ENCODE measurements at regions not wholly inside any gene's neighbourhood (a gene's known extent, or its start where the extent isn't known, plus 50 kb on each side); places are given as distances from the start of the nearest gene placed in this dataset.
"Not testable (repeated sequence)": the region's sequence is repeated elsewhere in the genome, so short reads cannot be mapped to it uniquely, and the experiment has no call there.

DNA sequence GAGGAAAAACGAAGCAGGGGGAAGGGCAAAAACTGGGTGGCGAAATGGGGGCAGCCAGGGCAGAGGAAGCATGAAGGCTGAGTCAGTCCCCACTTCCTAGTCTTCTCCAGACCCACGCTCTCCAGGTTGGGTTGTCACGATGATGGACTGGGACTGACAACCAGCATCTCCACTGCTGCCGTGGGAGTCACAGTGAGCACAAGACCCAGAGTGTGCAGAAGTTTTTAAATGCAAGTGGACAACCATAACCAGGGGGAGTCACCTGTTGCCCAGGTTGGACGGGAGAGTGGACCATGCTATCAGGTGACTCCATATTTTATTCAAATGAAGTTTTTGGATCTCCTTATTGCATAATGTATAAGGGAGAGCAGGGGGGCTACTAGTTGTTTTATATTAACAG lies 511.4 kb upstream of the ZFP42 start:
- Histone ChIP-seq H3K36me3 (ENCODE audit: control insufficient read depth, insufficient read depth, low read length) (no peaks in the 10 kb centered on the region), H3K9me3 (ENCODE audit: control insufficient read depth, insufficient read depth, low read length) (no peaks in the 10 kb centered on the region), H3K4me3 (ENCODE audit: low read length) (no peak overlapping the region), H3K27ac (ENCODE audit: low read length) (no peak overlapping the region), H3K27me3 (ENCODE audit: control insufficient read depth, insufficient read depth, low read length) (no peaks in the 10 kb centered on the region), H3K4me1 (ENCODE audit: control insufficient read depth, insufficient read depth, low read length) (no peaks in the 10 kb centered on the region)
- no CpG with 5 or more reads among the region's 6 CpGs for WGBS (ENCODE audit: insufficient coverage, insufficient read length)
- no peak for DNase-seq (ENCODE audit: low read depth, low spot score)

DNA sequence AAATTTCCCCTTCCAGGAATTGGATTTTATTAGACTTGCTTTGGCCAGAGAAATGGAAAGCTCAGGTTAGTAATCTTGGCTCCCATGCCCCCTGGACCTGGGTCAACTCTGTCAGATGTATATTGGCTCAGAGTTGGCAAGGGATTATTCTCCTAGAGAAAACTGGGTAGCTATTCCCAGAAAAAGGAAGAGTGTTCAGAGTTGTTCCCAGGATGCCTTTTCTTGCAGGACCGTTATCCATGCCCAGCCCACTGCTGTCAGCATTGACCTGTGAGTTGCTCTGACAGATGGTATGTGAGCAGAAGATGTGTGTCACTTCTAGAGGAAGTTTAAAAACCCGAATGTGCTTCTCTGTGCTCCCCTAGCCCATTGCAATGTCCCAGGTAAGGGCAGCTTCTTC lies 509.9 kb upstream of the ZFP42 start:
- no CpG with 5 or more reads among the region's 2 CpGs for WGBS (ENCODE audit: insufficient coverage, insufficient read length)

GRCh38 chr4:187491286-187491685 lies 504.3 kb upstream of the ZFP42 start:
- H3K9me3 ChIP-seq (ENCODE audit: control insufficient read depth, insufficient read depth, low read length), result no peaks in the 10 kb centered on the region
- no peaks in the 10 kb centered on the region for H3K27me3 ChIP-seq (ENCODE audit: control insufficient read depth, insufficient read depth, low read length)
- H3K4me3 ChIP-seq (ENCODE audit: low read length), result no peak overlapping the region
- H3K27ac ChIP-seq (ENCODE audit: low read length), result no peak overlapping the region
- DNase-seq (ENCODE audit: low read depth, low spot score), result no peak
- WGBS (ENCODE audit: insufficient coverage, insufficient read length), result no CpG with 5 or more reads among the region's 5 CpGs
- H3K4me1 ChIP-seq (ENCODE audit: control insufficient read depth, insufficient read depth, low read length), result no peaks in the 10 kb centered on the region
- H3K36me3 ChIP-seq (ENCODE audit: control insufficient read depth, insufficient read depth, low read length), result no peaks in the 10 kb centered on the region

More for the DNA sequence above, 509.9 kb upstream of the ZFP42 start:
- no peaks in the 10 kb centered on the region for H3K4me1 ChIP-seq (ENCODE audit: control insufficient read depth, insufficient read depth, low read length)
- no peak overlapping the region for H3K27ac ChIP-seq (ENCODE audit: low read length)
- no peak for DNase-seq (ENCODE audit: low read depth, low spot score)
- no peaks in the 10 kb centered on the region for H3K9me3 ChIP-seq (ENCODE audit: control insufficient read depth, insufficient read depth, low read length)
- no peaks in the 10 kb centered on the region for H3K27me3 ChIP-seq (ENCODE audit: control insufficient read depth, insufficient read depth, low read length)
- no peaks in the 10 kb centered on the region for H3K36me3 ChIP-seq (ENCODE audit: control insufficient read depth, insufficient read depth, low read length)
- H3K4me3 ChIP-seq (ENCODE audit: low read length), result no peak overlapping the region

DNA sequence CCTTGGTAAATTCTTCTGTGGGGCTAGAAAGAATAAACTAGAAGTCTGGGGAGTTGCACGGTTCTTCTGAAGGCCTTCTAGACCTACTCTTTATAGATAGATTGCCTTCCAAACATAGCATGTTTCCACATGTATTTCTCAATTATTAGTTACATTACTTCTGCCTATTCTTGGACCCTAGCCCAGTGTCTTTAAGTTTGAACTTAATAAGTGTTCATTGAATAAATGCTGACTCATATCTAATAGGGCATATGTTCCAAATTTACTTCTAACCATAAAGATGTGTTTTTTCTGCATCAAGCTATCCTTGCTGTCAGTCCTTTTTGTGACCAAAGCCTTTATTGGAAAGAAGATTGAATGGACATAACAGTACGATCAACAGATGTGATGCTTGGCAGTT lies 503.6 kb upstream of the ZFP42 start:
- Histone ChIP-seq H3K27ac (ENCODE audit: low read length) (no peak overlapping the region), H3K9me3 (ENCODE audit: control insufficient read depth, insufficient read depth, low read length) (no peaks in the 10 kb centered on the region), H3K4me1 (ENCODE audit: control insufficient read depth, insufficient read depth, low read length) (no peaks in the 10 kb centered on the region), H3K4me3 (ENCODE audit: low read length) (no peak overlapping the region), H3K36me3 (ENCODE audit: control insufficient read depth, insufficient read depth, low read length) (no peaks in the 10 kb centered on the region), H3K27me3 (ENCODE audit: control insufficient read depth, insufficient read depth, low read length) (no peaks in the 10 kb centered on the region)
- DNase-seq (ENCODE audit: low read depth, low spot score), result no peak
- no CpG with 5 or more reads among the region's 2 CpGs for WGBS (ENCODE audit: insufficient coverage, insufficient read length)

DNA sequence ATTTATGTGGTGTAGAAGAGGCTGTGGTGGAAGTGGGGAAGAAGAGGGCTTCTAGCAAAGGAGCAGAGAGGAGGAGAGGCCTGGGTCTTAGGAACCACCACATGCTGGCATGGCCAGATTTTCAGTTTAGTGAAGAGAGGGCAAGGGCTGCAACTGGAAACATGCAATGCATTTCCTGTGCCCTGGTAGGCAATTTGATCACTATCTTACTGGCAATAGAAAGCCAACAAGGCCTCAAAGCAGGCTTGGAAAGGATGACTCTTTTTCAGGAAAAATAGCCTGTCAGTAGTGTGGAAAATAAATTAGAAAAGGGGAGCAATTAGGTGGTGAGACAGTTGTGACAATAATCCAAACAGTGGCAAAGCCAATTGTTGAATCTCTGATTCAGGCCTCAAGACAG lies 501.9 kb upstream of the ZFP42 start:
- Histone ChIP-seq H3K27ac (ENCODE audit: low read length) (no peak overlapping the region), H3K36me3 (ENCODE audit: control insufficient read depth, insufficient read depth, low read length) (no peaks in the 10 kb centered on the region), H3K27me3 (ENCODE audit: control insufficient read depth, insufficient read depth, low read length) (no peaks in the 10 kb centered on the region), H3K4me1 (ENCODE audit: control insufficient read depth, insufficient read depth, low read length) (no peaks in the 10 kb centered on the region), H3K4me3 (ENCODE audit: low read length) (no peak overlapping the region), H3K9me3 (ENCODE audit: control insufficient read depth, insufficient read depth, low read length) (no peaks in the 10 kb centered on the region)
- no peak for DNase-seq (ENCODE audit: low read depth, low spot score)

DNA sequence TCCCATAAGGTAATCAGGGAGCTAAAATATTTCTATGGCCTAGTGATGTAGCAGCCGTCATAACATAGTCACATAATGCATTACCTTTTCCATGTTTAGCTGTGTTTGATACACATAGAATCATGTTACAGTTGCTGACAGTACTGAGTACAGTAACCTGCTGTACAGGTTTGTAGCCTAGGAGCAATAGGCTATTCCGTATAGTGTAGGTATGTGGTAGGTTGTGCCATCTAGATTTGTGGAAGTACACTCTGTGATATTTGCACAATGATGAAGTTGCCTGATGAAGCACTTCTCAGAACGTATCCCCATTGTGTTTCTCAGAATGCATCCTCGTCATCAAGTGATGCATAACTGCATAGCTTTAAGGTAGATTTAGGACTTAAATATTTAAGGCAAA lies 495.6 kb upstream of the ZFP42 start:
- H3K4me3 ChIP-seq (ENCODE audit: low read length), result no peak overlapping the region
- H3K4me1 ChIP-seq (ENCODE audit: control insufficient read depth, insufficient read depth, low read length), result no peaks in the 10 kb centered on the region
- no peaks in the 10 kb centered on the region for H3K27me3 ChIP-seq (ENCODE audit: control insufficient read depth, insufficient read depth, low read length)
- no peaks in the 10 kb centered on the region for H3K36me3 ChIP-seq (ENCODE audit: control insufficient read depth, insufficient read depth, low read length)
- H3K27ac ChIP-seq (ENCODE audit: low read length), result no peak overlapping the region
- no peak for DNase-seq (ENCODE audit: low read depth, low spot score)
- no peaks in the 10 kb centered on the region for H3K9me3 ChIP-seq (ENCODE audit: control insufficient read depth, insufficient read depth, low read length)
- no CpG with 5 or more reads among the region's 4 CpGs for WGBS (ENCODE audit: insufficient coverage, insufficient read length)

GRCh38 chr4:187500796-187501195 lies 494.8 kb upstream of the ZFP42 start:
- Histone ChIP-seq H3K36me3 (ENCODE audit: control insufficient read depth, insufficient read depth, low read length) (no peaks in the 10 kb centered on the region), H3K4me1 (ENCODE audit: control insufficient read depth, insufficient read depth, low read length) (no peaks in the 10 kb centered on the region), H3K27ac (ENCODE audit: low read length) (no peak overlapping the region), H3K4me3 (ENCODE audit: low read length) (no peak overlapping the region), H3K9me3 (ENCODE audit: control insufficient read depth, insufficient read depth, low read length) (no peaks in the 10 kb centered on the region), H3K27me3 (ENCODE audit: control insufficient read depth, insufficient read depth, low read length) (no peaks in the 10 kb centered on the region)
- DNase-seq (ENCODE audit: low read depth, low spot score), result no peak
- 100% methylated on average over 1 of the region's 1 CpG for WGBS (ENCODE audit: insufficient coverage, insufficient read length)

DNA sequence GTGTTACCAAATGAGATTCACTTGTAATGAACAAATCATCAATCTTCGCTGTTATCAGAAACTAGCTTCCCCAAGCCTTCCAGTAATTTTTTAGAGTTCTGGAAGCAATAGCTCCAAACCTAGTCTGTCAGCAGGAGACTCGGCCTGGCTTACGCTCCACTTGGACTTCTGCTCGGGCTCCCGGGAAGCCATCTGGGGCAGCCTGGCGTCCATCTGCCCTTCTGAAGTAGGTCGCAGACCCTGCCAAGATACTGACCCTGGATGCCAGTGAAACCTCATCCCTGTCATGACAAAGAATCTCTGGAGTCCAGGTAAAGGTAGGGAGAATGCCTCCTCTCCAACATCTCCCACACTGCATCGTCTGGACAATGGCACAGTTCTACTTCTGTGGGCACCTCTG lies 493.8 kb upstream of the ZFP42 start:
- no peak overlapping the region for H3K4me3 ChIP-seq (ENCODE audit: low read length)
- no CpG with 5 or more reads among the region's 8 CpGs for WGBS (ENCODE audit: insufficient coverage, insufficient read length)
- H3K36me3 ChIP-seq (ENCODE audit: control insufficient read depth, insufficient read depth, low read length), result no peaks in the 10 kb centered on the region
- DNase-seq (ENCODE audit: low read depth, low spot score), result no peak
- no peaks in the 10 kb centered on the region; the same call in 1 of the 2 replicates for H3K4me1 ChIP-seq (ENCODE audit: control insufficient read depth, insufficient read depth, low read length)
- H3K9me3 ChIP-seq (ENCODE audit: control insufficient read depth, insufficient read depth, low read length), result no peaks in the 10 kb centered on the region; the same call in 1 of the 2 replicates
- no peaks in the 10 kb centered on the region for H3K27me3 ChIP-seq (ENCODE audit: control insufficient read depth, insufficient read depth, low read length)
- H3K27ac ChIP-seq (ENCODE audit: low read length), result no peak overlapping the region

- H3K4me3 ChIP-seq (ENCODE audit: low read length), result no peak overlapping the region
- DNase-seq (ENCODE audit: low read depth, low spot score), result no peak
- no peaks in the 10 kb centered on the region for H3K27me3 ChIP-seq (ENCODE audit: control insufficient read depth, insufficient read depth, low read length)
- no peaks in the 10 kb centered on the region; the same call in 1 of the 2 replicates for H3K9me3 ChIP-seq (ENCODE audit: control insufficient read depth, insufficient read depth, low read length)
- no peaks in the 10 kb centered on the region; the same call in 1 of the 2 replicates for H3K4me1 ChIP-seq (ENCODE audit: control insufficient read depth, insufficient read depth, low read length)
- WGBS (ENCODE audit: insufficient coverage, insufficient read length), result no CpG with 5 or more reads among the region's 55 CpGs
- no peak overlapping the region for H3K27ac ChIP-seq (ENCODE audit: low read length)
- H3K36me3 ChIP-seq (ENCODE audit: control insufficient read depth, insufficient read depth, low read length), result no peaks in the 10 kb centered on the region
Measured at GRCh38 chr4:187504974-187505797, 490.4 kb upstream of the ZFP42 start.

DNA sequence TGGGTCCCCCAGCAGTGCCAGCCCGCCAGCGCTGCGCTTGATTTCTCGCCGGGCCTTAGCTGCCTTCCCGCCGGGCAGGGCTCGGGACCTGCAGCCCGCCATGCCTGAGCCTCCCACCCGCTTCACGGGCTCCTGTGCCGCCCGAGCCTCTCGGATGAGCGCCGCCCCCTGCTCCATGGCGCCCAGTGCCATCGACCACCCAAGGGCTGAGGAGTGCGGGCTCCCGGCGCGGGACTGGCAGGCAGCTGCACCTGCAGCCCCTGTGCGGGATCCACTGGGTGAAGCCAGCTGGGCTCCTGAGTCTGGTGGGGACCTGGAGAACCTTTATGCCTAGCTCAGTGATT lies 489.8 kb upstream of the ZFP42 start:
- not testable (repeated sequence) for H3K4me1 ChIP-seq (ENCODE audit: control insufficient read depth, insufficient read depth, low read length); H3K27me3 ChIP-seq (ENCODE audit: control insufficient read depth, insufficient read depth, low read length); H3K36me3 ChIP-seq (ENCODE audit: control insufficient read depth, insufficient read depth, low read length); DNase-seq (ENCODE audit: low read depth, low spot score); H3K9me3 ChIP-seq (ENCODE audit: control insufficient read depth, insufficient read depth, low read length); H3K4me3 ChIP-seq (ENCODE audit: low read length); H3K27ac ChIP-seq (ENCODE audit: low read length)
- no CpG with 5 or more reads among the region's 23 CpGs for WGBS (ENCODE audit: insufficient coverage, insufficient read length)

GRCh38 chr4:187516224-187516623 lies 479.3 kb upstream of the ZFP42 start:
- no peak for DNase-seq (ENCODE audit: low read depth, low spot score)
- H3K36me3 ChIP-seq (ENCODE audit: control insufficient read depth, insufficient read depth, low read length), result no peaks in the 10 kb centered on the region
- H3K27me3 ChIP-seq (ENCODE audit: control insufficient read depth, insufficient read depth, low read length), result no peaks in the 10 kb centered on the region
- no peaks in the 10 kb centered on the region for H3K9me3 ChIP-seq (ENCODE audit: control insufficient read depth, insufficient read depth, low read length)
- no peak overlapping the region for H3K4me3 ChIP-seq (ENCODE audit: low read length)
- no peaks in the 10 kb centered on the region for H3K4me1 ChIP-seq (ENCODE audit: control insufficient read depth, insufficient read depth, low read length)
- H3K27ac ChIP-seq (ENCODE audit: low read length), result no peak overlapping the region
- WGBS (ENCODE audit: insufficient coverage, insufficient read length), result no CpG with 5 or more reads among the region's 1 CpG

Measured in iPS DF 6.9 (cell line).